DMS79 treated with DMSO at 0.1 percent for 48 hours (cell line): ENCODE measurements at regions not wholly inside any gene's neighbourhood (a gene's known extent, or its start where the extent isn't known, plus 50 kb on each side); places are given as distances from the start of the nearest gene placed in this dataset.

Source experiments
- DNase-seq: peaks from one replicate; lab custom pipeline; 2025; lab: John Stamatoyannopoulos, UW

- DNase-seq = no peak
Measured at GRCh38 chr11:71075871-71076420, 176.4 kb downstream of the SHANK2 start.

DNA sequence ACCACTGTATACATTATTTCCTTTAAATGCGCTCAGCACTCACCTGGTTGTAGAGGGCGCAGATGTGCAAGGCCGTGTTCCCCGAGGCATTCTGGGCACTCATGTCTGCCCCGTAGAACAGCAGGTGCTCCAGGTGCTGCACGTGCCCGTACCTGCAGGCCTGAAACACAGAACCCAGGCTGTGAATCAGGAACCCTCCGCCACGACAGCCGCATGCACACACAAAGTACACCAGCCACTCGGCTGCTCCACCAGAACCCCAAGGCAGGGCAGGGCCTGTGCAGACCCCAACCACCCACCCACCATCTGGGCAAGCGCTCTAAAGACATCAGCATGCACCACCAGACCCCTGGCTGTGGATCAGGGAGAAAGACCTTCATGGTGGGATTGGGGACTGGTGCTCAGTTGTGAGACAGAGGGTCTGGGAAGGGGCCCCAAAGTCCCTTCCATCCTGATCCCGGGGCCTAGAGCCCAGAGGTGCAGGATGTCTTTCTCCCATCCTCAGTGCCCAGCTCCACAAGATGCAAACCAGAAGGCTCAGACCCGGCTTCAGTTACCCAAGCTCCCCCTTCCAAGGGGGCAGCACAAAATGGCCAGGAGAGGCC lies 177.2 kb downstream of the SHANK2 start:
- DNase-seq = no peak

- DNase-seq = no peak
Measured at GRCh38 chr11:71071736-71072509, 180.5 kb downstream of the SHANK2 start.

DNA sequence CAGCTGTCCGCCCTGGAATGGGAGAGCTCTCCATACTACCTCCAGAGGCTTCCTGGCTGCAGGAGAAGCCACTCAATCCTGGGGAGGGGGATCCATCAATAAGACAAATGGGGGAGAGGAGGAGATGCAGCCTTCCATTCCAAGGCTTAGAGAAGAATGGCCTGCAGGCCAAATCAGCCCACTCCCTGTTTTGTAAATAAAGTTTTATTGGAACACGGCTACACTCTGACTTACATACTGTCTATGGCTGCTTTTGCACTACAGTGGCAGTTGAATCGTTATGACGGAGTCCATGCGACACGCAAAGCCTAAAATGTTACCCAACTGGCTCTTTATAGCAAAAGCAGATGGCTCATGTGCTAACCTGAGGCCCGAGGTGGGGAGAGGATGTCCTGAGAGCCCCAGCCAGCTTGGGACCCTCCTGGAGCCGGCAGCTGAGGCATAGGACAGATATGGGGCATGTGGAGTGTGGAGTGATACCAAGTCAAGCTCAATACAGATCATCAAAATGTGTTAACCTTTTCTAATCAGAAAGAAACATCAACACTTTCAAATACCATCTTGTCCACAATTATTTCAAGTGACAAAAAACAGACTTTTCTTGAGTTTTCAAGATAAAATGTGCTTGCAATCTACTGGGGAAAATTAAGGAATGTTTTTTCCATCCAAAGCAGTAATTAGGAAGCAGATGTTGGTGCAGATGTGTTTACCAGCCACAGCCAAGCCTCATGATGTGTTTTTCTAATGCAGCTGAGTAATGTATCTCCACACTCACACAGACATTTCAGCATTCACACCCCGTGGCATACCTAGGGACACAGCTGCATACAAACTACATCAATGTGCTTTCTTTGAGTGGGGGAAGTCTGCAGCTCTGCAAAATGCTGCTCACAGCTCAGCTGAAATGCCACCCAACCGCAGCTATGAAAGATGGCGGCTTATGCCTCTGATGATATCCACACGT lies 181.6 kb downstream of the SHANK2 start:
- DNase-seq = no peak

GRCh38 chr11:71068963-71069362 lies 183.4 kb downstream of the SHANK2 start:
- no peak for DNase-seq

GRCh38 chr11:71067753-71068152 lies 184.6 kb downstream of the SHANK2 start:
- DNase-seq = no peak

GRCh38 chr11:71066311-71066710 lies 186.1 kb downstream of the SHANK2 start:
- DNase-seq = no peak

DNA sequence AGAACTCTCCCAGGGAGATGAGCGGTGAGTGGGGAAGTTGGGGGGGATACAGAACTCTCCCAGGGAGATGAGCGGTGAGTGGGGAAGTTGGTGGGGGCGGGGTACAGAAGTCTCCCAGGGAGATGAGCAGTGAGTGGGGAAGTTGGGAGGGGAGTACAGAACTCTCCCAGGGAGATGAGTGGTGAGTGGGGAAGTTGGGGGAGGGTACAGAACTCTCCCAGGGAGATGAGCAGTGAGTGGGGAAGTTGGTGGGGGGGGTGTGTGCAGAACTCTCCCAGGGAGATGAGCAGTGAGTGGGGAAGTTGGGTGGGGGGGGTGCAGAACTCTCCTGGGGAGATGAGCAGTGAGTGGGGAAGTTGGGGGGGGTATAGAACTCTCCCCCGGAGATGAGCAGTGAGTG lies 186.5 kb downstream of the SHANK2 start:
- no peak for DNase-seq

DNA sequence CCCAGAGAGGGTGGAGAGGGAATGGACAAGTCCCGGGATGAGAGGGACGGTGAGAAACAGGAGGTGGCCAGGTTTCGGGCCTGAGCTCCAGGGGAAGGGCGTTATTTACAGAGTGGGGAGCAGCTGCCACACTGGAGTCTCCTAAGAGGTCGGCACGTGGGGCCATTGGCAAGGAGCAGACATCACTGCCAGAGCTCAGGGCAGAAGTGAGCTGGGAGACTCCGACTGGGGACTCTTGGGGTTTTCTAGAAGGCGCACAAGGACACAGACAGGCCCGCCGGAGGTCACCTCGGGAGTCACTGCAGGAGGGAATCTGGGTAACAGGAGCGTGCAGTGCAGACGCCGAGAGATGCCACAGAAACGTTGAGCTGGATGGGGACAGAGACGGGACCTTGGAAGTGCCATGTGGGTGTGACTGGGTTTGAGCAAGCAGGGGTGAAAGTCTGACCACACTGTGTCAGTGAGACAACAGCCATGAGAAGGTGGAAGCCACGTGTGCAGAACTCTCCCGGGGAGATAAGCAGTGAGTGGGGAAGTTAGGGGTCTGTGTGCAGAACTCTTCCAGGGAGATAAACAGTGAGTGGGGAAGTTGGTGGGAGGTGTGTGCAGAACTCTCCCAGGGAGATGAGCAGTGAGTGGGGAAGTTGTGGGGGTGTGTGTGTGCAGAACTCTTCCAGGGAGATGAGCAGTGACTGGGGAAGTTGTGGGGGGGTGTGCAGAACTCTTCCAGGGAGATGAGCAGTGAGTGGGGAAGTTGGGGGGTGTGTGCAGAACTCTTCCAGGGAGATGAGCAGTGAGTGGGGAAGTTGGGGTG lies 187.5 kb downstream of the SHANK2 start:
- no peak for DNase-seq

GRCh38 chr11:71064183-71064582 lies 188.2 kb downstream of the SHANK2 start:
- no peak for DNase-seq

DNA sequence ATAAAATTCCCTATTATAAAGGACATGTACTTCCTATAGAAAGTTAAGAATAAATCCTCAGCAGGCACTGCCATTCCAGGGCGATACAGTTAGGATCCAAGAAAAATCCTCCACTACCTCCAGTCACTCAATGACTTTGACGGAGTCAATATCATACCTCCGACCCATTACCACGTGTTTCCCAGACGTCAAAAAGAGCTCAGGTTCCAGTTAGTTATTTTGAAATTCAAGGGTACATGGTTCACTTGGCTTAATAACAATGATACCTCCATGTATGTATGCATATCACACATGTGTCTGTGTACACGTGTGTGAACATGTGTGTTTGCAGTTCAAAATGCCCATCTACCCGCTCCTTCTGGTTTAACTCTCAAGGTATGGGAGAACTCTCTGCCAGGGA lies 189.2 kb downstream of the SHANK2 start:
- DNase-seq = no peak

GRCh38 chr11:71062199-71062598 lies 190.2 kb downstream of the SHANK2 start:
- DNase-seq = no peak

DNA sequence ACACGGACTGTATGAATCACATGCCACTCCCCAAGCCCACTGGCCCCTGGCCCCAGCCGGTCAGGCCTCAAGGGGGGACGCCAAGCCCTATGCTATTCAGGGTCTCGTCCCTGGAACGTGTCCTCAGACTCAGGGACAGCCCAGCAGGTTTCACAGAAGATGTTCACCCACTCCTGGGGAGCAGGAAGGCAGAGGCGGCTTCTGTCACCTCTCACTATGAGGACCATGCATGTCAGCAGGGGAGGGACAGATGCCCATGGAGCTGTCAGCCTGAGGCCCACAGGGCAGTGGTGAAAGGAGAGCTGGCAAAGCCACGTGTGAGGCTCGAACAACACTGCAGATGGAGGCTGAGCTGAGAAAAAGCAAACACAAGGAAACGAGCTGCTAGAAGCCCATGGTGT lies 192.0 kb downstream of the SHANK2 start:
- DNase-seq = no peak

DNA sequence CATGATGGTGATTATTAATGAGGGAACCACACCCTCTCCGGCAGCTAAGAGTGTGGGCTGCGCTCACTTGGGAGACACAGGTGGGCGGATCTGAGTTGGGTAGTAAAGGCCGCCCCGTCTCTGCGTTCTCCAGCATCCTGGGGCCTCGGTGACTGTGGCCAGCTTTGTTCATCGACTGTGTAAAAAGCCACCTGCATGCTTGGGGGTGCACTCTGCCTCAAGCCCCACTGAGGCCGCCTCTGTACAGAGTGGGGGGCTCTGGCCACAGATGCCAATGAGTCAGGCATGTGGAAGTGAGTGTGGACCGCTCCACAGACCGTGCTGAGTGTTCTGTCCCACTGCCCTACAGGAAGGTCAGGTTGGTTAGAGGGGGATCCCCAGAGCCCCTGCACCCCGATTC lies 192.7 kb downstream of the SHANK2 start:
- DNase-seq = no peak

- no peak for DNase-seq
Measured at GRCh38 chr11:71055925-71056324, 196.5 kb downstream of the SHANK2 start.
